ENCODE measurements at regions not wholly inside any gene's neighbourhood (a gene's known extent, or its start where the extent isn't known, plus 50 kb on each side); places are given as distances from the start of the nearest gene placed in this dataset.
"Not testable (repeated sequence)": the region's sequence is repeated elsewhere in the genome, so short reads cannot be mapped to it uniquely, and the experiment has no call there.

- DNase-seq (ENCODE audit: low read depth) = no peak
- H3K4me3 ChIP-seq (ENCODE audit: control insufficient read depth, low read depth, low read length) = no peak overlapping the region
- no peak for TF ChIP-seq CTCF (conservative IDR thresholded peaks at IDR 0.05; ENCODE audit: control insufficient read depth, insufficient read depth, low read depth, low read length)
These were observed 86.7 kb upstream of the WDR44 start for GRCh38 chrX:118259213-118259612.

GRCh38 chrX:118261151-118261550 is 84.8 kb upstream of the WDR44 start:
- TF ChIP-seq CTCF (conservative IDR thresholded peaks at IDR 0.05; ENCODE audit: control insufficient read depth, insufficient read depth, low read depth, low read length) = no peak
- H3K4me3 ChIP-seq (ENCODE audit: control insufficient read depth, low read depth, low read length) = no peak overlapping the region
- no peak for DNase-seq (ENCODE audit: low read depth)

- no peak for TF ChIP-seq CTCF (conservative IDR thresholded peaks at IDR 0.05; ENCODE audit: control insufficient read depth, insufficient read depth, low read depth, low read length)
- DNase-seq (ENCODE audit: low read depth) = peak; percentile 4
- H3K4me3 ChIP-seq (ENCODE audit: control insufficient read depth, low read depth, low read length) = no peak overlapping the region
These were observed 74.1 kb upstream of the WDR44 start for GRCh38 chrX:118271775-118272174.

- TF ChIP-seq CTCF (conservative IDR thresholded peaks at IDR 0.05; ENCODE audit: control insufficient read depth, insufficient read depth, low read depth, low read length) = no peak
- H3K4me3 ChIP-seq (ENCODE audit: control insufficient read depth, low read depth, low read length) = no peak overlapping the region
- DNase-seq (ENCODE audit: low read depth) = peak; percentile 47
These were observed 73.7 kb upstream of the WDR44 start for GRCh38 chrX:118272242-118272641.

DNA sequence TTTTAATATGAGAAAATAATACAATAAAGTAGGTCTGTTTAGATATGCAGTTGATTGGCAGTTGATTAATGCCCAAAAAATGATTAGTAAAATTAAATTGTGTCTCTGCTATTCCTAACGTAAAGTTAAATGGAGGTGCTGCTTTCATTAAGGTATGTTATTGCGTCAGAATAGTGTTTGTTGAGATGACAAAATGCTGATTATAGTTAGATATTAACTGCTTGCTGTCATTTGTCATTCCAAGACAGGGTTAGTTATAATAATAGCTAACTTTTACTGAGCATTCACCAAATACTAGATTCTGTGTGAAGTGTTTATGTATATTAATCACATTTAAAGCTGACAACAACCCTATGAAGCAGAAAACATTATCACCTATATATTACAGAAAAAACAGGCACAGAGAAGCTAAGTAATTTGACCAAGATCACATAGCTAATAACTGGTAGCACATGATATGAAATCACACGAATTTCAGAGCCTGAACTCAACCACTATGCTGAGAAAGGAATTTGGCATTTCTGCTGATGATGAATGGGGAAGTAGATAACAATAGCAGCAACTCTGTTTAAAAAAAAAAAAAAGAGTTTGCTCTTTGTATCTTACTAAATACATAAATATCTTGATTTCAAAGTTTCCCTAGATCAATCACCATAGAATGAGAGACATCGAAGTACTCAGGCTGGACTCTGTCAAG is 59.7 kb upstream of the WDR44 start:
- TF ChIP-seq CTCF (conservative IDR thresholded peaks at IDR 0.05; ENCODE audit: control insufficient read depth, insufficient read depth, low read depth, low read length) = no peak
- no peak for DNase-seq (ENCODE audit: low read depth)
- H3K4me3 ChIP-seq (ENCODE audit: control insufficient read depth, low read depth, low read length) = no peak overlapping the region

DNA sequence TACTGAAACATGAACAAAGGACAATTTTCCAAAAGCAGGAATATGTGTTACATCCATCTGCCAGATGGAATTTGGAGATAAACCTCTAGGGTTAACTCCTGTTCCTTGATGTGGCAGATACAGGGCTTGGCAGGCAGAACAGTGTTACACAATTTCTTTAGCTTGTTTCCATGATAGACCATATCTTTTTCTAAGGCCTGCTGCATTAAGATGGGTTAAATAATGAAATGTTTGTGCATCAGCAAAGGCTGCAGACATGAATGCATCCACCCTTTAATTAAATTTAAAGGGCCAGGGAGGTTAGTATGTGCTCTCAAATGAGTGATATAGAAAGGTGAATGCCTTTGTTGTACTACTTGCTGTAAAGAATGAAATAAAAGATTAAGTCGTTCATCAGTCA is 50.1 kb upstream of the WDR44 start:
- not testable (repeated sequence) for DNase-seq (ENCODE audit: low read depth); H3K4me3 ChIP-seq (ENCODE audit: control insufficient read depth, low read depth, low read length)
